GM19324 (cell line): ENCODE measurements at regions not wholly inside any gene's neighbourhood (a gene's known extent, or its start where the extent isn't known, plus 50 kb on each side); places are given as distances from the start of the nearest gene placed in this dataset.

Experiments used
- ATAC-seq: cut with Tn5 transposase; IDR thresholded peaks from one replicate; pipeline ENCODE4 v1.9.1; 2021; ENCODE audit warnings: mild to moderate bottlenecking, moderate library complexity; ENCODE audit not compliant: unreplicated experiment, low FRiP score

- no peak for ATAC-seq
Measured at GRCh38 chr1:109827466-109827865, 63.7 kb upstream of the EPS8L3 start.

DNA sequence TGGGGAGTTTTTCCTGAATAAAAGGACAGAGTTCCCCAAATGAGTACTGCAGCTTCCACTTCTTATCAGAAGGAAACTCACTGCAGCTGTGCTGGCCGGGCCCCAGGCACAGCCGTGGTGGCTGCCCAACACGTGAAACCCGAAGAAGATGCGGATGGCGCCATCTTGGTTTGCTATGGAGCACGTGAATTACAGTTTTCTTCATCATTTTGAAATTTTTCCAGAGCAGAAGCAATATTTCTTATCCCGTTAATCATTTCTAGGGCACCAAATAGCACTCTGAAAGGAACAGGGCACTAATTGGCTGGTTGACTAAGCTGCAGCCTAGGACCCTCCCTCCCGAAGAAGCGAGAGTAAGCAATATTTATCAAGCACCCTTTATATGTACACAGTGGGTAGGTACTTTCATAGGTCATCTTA lies 63.2 kb upstream of the EPS8L3 start:
- no peak for ATAC-seq

DNA sequence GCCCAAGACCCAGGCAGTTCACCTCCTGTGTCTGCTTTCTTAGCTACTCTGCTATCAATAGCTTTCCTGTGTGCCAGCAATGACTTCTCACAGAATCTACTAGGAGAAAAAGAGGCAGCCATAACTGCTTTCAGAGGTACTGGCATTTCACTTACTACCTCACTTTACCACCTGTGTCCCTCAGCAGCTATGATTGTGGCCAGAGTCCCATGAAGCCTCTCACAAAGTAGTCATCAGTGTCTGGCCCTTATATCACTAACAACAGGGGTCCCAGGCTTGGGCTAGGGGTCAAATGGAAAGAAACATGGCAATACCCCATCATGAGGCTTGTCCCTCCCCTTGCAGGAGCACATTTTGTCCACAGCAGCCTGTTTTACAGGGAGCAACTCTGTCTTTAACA lies 62.7 kb upstream of the EPS8L3 start:
- ATAC-seq, result no peak

DNA sequence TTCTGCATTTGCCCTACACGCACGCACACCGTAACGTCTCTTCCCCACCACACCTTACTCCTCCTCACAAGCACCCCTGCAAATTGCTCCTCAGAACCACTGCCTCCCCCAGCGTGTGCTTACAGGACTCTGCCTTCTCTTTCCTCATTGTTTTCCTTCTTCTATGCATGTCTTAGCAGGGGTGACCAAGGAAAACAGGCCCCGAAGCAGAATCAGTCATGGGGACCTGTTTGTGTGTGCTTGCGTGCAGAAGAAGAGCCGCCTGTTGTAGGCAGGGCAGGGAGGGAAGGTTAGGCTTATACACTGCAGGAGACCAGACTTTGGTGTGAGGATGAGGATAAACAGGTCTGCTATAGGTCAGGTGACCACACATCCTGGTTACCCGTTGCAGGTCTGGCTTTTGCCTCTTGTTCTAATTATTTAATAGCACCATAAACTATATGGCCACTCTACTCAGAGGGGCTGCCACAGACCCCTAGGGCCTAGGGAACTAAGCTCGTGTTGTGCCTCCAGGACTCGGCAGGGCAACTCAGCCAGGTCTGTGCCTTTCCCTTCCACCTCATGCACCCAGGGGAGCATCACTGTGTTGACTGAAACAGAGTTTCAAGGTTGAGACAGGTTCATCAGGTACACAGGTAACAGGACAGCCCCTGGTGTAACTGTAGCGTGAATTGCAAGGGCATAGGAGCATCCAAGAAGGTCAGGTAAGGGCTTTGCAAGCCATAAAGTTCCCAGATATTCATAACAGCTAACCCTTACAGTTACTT lies 60.8 kb upstream of the EPS8L3 start:
- ATAC-seq, result no peak

DNA sequence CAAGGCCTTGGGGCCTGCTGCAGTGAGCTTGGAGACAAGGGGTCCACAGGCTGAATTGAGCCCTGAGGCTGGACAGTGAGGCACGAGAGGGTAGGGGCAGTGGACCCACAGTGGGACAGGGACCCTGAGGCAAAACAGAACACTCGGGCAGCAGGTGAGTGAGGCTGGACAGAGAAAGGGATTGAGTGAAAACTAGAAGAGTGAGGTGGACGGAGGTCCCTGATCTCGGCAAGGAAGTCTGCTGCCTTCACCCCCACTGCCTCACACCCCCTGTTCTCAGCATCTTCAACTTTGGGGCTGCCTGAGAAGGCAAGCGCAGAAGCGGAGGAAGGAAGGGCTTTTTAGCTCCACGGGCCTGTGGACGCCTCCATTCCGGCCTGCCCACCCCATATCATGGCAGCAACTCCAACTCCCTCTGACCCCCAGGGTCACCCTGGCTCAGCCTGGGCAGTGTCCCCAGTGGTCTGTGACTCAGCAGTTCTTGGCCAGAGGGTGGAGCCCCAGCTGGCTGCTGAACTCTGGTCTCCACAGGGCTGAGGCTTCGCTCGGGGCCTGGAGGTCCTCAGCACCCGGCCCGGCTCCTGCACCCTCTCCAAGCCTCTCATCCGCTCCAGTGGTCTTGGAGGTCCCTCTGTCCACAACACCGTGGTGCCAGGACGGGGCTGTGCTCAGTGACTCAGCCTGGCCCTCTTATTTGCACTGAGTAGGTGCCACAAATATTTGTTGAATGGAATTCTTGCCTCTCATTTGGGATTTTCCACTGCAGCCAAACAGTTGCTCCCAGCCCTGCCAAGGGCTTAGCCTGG lies 60.0 kb upstream of the EPS8L3 start:
- ATAC-seq, result no peak

DNA sequence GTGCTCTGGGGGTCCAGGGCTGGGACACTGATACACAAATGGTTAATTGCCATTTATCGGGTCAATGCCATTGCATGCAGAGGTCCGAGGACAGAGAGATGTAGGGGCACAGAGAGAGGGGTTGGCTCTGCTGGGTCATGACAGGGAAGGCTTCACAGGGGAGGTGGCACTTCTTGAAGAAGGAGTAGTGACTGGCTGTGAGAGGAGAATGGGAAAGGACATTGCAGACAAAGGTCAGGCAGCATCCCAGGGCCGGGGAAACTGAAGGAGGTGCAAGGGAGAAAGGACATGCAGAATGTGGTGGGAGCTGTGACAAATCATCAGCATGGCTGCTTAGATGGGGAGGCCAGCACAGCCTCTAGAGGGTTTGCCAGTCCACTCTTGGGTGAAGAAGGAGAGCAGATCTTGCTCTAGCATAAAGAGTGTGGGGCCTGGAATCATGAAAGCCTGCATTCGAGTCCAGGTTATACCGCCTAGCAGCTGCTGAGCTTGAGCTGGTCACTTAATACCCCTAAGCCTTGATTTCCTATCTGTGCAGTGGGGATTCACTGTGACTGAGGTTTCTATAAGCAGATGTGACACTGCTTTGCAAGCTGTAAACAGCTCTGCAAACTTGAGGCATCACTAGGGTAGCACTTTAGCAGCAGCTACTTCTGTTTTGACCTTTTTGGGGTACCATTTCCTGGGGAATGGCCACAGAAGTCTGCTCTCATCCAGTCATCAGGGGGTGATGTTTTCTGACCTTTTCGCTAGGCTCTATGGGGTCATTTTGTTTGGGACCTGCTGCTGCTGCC lies 59.2 kb upstream of the EPS8L3 start:
- no peak for ATAC-seq

- no peak for ATAC-seq
Measured at GRCh38 chr1:109821831-109822745, 58.4 kb upstream of the EPS8L3 start.

GRCh38 chr1:109821221-109821669 lies 57.5 kb upstream of the EPS8L3 start:
- no peak for ATAC-seq

DNA sequence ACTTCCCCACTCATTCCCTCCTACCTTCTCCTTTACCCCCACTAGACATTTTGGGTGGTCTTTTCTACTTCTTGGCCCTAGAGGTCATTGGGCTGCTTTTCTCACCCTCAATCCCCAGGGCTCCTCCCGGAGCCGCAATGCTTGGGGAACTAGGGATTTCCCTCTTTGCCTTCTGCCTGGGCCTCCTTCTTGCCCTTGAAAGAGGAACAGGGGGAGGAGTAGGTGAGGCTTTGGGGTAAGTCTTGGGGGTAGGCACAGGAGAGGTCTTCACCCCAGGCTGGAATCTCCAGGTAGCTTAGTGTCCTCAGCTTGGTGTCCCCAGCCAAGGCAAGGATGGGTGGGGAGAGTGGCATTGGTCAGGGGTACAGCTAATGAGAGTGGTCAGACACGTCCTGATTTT lies 56.2 kb upstream of the EPS8L3 start:
- ATAC-seq, result no peak

DNA sequence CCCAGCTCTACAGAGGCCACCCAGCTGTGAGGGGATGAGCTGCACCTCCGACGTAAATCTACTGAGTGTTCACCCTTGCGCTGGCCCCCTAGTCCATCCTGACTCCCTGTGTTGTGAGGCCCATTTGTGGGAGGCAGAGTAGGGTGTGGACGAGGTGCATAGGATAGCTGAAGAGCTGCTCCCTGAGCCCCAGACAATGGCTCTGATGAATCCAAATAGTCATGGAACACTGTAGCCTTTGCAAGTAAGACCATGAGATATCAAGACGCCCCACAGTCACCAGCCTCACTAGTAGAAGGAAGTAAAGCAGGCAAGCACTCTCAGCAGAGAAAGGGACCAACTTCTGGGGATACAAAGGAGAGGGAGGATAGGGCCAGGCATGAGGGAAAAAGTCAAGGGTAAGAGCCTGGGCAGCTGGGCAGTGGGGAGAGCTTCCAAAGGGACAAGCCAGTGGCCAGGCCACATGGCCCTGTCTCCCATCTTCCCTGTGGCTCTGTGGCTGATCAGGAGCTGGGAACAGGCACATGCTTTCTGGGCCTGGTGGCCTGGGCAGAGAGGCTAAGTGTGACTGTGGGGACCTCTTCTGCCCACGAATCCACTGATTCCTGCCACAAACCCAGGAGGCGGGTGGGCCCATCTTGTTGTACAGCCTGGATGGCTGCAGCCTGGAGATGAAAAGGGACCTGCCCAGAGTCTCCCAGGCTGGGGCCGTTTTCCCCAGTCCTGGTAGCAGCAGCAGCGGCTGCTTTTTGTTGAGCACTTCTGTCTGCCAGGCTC lies 55.5 kb upstream of the EPS8L3 start:
- no peak for ATAC-seq

DNA sequence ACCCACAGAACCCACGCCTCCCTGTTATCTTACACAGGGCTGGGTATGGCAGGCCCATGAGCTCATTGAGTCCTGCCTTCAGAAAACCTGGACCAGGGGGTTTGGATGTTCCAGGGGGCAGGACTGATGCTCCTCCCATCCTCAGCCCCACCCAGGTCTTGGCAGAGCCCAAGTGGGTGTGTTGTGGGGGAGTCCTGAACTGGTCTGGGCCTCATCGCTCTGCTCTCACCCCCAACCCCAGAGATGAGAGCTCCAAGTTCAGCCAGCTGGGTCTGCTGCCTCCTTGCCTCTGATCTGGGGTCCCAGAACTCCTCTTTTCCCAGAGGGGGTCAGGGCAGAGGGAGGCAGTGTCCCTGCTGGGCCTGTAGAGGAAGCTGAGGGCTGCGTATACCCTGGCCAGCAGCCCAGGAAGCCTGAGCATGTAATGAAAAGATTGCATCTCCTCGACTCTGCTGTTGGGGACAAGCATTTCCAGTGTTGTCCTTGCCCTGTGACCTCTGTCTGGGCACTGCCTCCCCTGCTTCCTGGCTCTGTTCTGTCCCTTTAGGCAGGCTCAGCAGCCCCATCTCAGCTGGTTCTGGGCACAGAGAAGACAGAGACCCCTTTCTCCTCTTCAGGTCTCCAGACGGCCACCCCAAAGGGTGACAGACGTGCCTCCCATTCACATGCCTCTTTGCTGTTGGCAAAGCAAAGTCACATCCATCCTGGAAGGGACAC lies 54.7 kb upstream of the EPS8L3 start:
- no peak for ATAC-seq

DNA sequence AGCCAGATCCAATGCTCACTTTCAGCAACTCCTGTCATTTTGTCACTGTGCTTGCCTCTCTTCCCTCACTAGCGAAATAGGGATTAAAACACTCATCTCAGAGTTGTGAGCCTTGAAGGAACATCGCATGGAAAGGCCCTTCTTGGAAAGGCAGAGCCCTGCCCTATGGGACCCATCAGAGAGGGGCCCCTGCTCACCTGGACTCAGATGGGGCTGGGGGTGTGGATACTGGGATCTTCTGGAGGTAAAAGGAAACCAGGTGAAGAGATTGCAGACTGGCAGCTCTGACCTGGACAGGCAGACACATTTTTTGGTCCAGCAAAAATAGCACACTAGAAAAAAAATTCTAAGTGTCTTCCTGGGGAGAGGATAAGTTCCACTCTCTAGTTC lies 54.2 kb upstream of the EPS8L3 start:
- ATAC-seq, result no peak

DNA sequence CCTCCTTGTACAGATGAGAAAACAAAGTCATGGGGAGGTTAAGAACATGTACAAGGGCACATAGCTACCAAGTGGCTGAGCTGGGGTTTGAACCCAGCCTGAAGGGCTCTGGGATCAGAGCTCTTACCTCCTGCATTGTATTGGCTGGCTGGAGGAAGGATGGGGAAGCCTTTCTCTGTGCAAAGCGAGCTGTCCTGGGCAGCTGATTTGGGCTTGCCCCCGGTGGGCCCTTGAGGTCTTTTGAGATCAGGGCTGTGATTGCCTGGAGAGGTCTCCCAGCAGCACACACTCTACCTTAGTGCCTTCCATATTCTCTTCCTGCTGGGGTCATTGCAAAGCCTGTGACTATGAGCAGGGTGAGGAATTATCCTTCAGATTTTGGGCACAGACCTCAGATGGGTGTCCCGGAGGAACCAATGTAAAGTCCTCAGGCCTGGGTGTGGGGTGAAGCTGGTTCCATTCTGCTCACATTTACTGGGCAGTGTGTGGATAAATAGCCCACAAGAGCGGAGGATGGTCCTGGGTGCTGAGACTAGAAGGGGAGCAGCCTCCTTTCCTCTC lies 53.3 kb upstream of the EPS8L3 start:
- ATAC-seq, result no peak

DNA sequence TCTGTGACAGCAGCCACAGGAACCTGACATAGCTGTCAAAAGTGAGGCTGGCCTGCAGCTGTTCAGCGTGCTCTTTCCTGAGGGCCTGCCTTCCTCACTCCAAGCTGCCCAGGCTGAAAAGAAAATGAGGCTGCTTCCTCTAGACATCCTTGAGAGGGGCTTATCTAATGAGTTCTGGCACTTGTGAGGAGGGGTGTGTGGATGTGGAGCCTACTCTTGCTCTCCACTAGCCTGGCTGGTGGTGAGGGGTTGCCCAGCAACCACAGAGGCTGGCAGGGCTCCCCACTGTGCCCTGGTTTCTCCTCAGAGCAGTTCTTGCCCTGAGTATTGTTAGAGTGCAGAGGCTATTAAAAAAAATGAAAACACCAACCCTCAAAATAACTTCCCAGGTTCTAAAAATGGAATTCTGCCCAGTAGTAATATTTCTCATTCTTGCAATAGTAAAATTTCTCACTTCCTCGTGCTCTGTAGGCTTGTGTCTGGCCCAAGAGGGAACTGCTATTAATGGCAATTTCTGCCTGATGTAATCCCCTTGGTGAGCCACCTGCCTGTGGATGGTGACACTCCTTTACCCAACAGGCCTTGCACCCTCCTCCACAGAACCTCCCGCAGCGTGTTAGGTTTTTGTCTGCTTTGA lies 52.6 kb upstream of the EPS8L3 start:
- peak; percentile 88 for ATAC-seq

- ATAC-seq, result no peak
Measured at GRCh38 chr1:109815809-109816174, 52.1 kb upstream of the EPS8L3 start.

GRCh38 chr1:109814993-109815786 lies 51.5 kb upstream of the EPS8L3 start:
- ATAC-seq, result no peak

DNA sequence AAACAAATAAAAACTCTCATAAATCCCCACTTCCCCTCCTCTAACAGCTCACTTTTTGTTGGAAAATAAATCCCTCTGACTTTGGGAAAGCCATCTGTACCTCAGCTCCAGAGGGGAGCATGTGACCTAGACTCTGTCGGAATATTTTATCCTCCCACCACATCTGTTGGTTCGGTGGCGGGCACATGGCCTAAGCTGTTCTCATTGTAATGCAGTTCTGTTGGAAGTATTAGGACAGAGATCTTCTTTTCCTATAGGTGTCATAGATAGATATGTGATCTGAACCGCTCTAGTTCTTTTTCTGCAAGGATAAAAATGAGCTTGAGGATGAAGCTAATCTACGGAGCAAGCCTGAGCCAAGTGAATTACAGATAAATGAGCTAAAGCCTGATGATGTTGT lies 50.5 kb upstream of the EPS8L3 start:
- no peak for ATAC-seq
